NCI-H748 (cell line): ENCODE measurements at regions not wholly inside any gene's neighbourhood (a gene's known extent, or its start where the extent isn't known, plus 50 kb on each side); places are given as distances from the start of the nearest gene placed in this dataset.
A peak's percentile ranks its signal among the peaks of the same experiment; 100 is the strongest.

Experiments
- DNase-seq: peaks from one replicate; lab custom pipeline; 2025; ENCODE audit not compliant: unreplicated experiment; lab: John Stamatoyannopoulos, UW

- no peak for DNase-seq
Measured at GRCh38 chr7:54846273-54846672, 87.3 kb upstream of the SEC61G start.

- no peak for DNase-seq
Measured at GRCh38 chr7:54847921-54848320, 88.9 kb upstream of the SEC61G start.

- no peak for DNase-seq
Measured at GRCh38 chr7:54856856-54857255, 97.8 kb upstream of the SEC61G start.

GRCh38 chr7:54857294-54857693 lies 98.3 kb upstream of the SEC61G start:
- no peak for DNase-seq

GRCh38 chr7:54858008-54858692 lies 99.1 kb upstream of the SEC61G start:
- DNase-seq: peak; percentile 93

- DNase-seq: no peak
Measured at GRCh38 chr7:54859066-54859465, 100.1 kb upstream of the SEC61G start.

- no peak for DNase-seq
Measured at GRCh38 chr7:54859545-54859944, 100.5 kb upstream of the SEC61G start.

- DNase-seq: no peak
Measured at GRCh38 chr7:54860003-54860775, 101.2 kb upstream of the SEC61G start.

GRCh38 chr7:54860843-54861242 lies 101.8 kb upstream of the SEC61G start:
- no peak for DNase-seq

- peak; percentile 97 for DNase-seq
Measured at GRCh38 chr7:54864663-54865062, 105.7 kb upstream of the SEC61G start.

GRCh38 chr7:54869523-54869922 lies 110.5 kb upstream of the SEC61G start:
- no peak for DNase-seq

- DNase-seq: no peak
Measured at GRCh38 chr7:54874804-54875203, 115.8 kb upstream of the SEC61G start.

- DNase-seq: no peak
Measured at GRCh38 chr7:54877683-54878082, 118.7 kb upstream of the SEC61G start.

GRCh38 chr7:54878339-54878738 lies 119.3 kb upstream of the SEC61G start:
- DNase-seq: no peak

GRCh38 chr7:54879776-54880175 lies 120.8 kb upstream of the SEC61G start:
- DNase-seq: no peak

- no peak for DNase-seq
Measured at GRCh38 chr7:54880326-54880989, 121.4 kb upstream of the SEC61G start.

GRCh38 chr7:54881816-54882520 lies 123.0 kb upstream of the SEC61G start:
- DNase-seq: no peak

GRCh38 chr7:54882694-54883093 lies 123.7 kb upstream of the SEC61G start:
- DNase-seq: no peak

GRCh38 chr7:54883576-54883975 lies 124.6 kb upstream of the SEC61G start:
- DNase-seq: no peak

- DNase-seq: no peak
Measured at GRCh38 chr7:54885285-54885684, 126.3 kb upstream of the SEC61G start.

- peak; percentile 85 for DNase-seq
Measured at GRCh38 chr7:54888067-54888733, 129.2 kb upstream of the SEC61G start.
